GM12865 (cell line): ENCODE measurements at regions not wholly inside any gene's neighbourhood (a gene's known extent, or its start where the extent isn't known, plus 50 kb on each side); places are given as distances from the start of the nearest gene placed in this dataset.

Source experiments
- DNase-seq: peaks from one replicate; pipeline ENCODE4 v3.0.0; 2010; ENCODE audit warnings: low read depth
- H3K4me3 ChIP-seq: 2 replicates; pipeline ENCODE4 v1.5.1; 2011; ENCODE audit warnings: mild to moderate bottlenecking, low read depth, low read length, control low read depth
- TF ChIP-seq, protein P1 (sequence below): IDR thresholded peaks from 2 replicates; pipeline ENCODE4 v1.5.1; 2011; ENCODE audit warnings: low read length, control low read depth, low read depth, inconsistent platforms; ENCODE audit not compliant: insufficient read depth; ENCODE audit errors: missing control alignments

GRCh38 chr3:139202959-139203349 is 140.9 kb upstream of the MRPS22 start:
- DNase-seq, result no peak

GRCh38 chr3:139203752-139204151 is 140.1 kb upstream of the MRPS22 start:
- H3K4me3 ChIP-seq, result no peak overlapping the region
- no peak for DNase-seq
- TF ChIP-seq, protein P1, sequence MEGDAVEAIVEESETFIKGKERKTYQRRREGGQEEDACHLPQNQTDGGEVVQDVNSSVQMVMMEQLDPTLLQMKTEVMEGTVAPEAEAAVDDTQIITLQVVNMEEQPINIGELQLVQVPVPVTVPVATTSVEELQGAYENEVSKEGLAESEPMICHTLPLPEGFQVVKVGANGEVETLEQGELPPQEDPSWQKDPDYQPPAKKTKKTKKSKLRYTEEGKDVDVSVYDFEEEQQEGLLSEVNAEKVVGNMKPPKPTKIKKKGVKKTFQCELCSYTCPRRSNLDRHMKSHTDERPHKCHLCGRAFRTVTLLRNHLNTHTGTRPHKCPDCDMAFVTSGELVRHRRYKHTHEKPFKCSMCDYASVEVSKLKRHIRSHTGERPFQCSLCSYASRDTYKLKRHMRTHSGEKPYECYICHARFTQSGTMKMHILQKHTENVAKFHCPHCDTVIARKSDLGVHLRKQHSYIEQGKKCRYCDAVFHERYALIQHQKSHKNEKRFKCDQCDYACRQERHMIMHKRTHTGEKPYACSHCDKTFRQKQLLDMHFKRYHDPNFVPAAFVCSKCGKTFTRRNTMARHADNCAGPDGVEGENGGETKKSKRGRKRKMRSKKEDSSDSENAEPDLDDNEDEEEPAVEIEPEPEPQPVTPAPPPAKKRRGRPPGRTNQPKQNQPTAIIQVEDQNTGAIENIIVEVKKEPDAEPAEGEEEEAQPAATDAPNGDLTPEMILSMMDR, result no peak

More at GRCh38 chr3:139202959-139203349, 140.9 kb upstream of the MRPS22 start:
- no peak overlapping the region for H3K4me3 ChIP-seq
- TF ChIP-seq, protein P1, result no peak

GRCh38 chr3:139204728-139205127 is 139.1 kb upstream of the MRPS22 start:
- no peak for DNase-seq
- no peak overlapping the region for H3K4me3 ChIP-seq
- TF ChIP-seq, protein P1, result no peak

DNA sequence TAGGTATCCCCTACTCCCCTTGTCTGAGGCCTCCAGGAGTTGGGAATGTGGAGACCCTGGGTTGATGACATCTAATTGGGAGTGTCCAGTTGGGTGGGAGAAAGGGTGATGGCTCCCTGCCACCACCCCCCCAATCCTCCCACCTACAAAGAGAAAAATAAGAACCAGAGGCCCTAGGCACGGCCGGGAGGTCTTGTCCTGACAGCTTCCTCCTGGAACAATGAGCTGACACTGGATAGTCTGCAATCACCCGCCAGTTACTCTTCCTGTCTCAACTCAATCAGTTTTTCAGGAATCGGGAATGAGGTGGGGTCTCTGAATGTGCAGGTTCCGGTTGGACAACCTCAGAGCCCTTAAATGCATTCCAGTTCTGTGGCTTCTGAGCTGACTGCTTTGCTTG is 129.9 kb upstream of the MRPS22 start:
- H3K4me3 ChIP-seq, result no peak overlapping the region
- TF ChIP-seq, protein P1, result no peak
- no peak for DNase-seq

GRCh38 chr3:139216958-139217357 is 126.9 kb upstream of the MRPS22 start:
- no peak for DNase-seq
- H3K4me3 ChIP-seq, result no peak overlapping the region
- TF ChIP-seq, protein P1, result no peak

- H3K4me3 ChIP-seq, result no peak overlapping the region
- DNase-seq, result no peak
- TF ChIP-seq, protein P1, result no peak
Measured at GRCh38 chr3:139217633-139218032, 126.2 kb upstream of the MRPS22 start.

DNA sequence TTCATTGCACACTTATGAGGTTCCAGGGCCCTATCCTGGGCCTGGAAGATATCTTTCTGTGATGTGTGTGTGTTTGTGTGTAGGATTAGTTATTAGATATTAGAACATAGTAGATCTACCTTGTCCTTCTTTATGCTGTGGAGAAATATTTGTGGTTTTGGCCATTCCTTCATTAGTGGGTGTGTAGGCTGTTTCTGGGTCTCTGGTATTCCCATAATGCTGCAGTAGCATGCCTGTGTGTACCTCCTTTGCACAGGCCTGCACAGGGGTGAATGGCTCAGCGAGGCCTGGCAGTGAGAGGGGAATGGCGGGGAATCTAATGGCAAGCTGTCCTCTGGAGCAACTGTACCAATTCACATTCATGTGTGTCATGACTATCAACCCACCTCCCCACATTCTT is 125.8 kb upstream of the MRPS22 start:
- TF ChIP-seq, protein P1, result no peak

More for the DNA sequence above, 125.8 kb upstream of the MRPS22 start:
- no peak for DNase-seq
- no peak overlapping the region for H3K4me3 ChIP-seq
